Esophagus muscularis mucosa (tissue), 4 donors: ENCODE measurements at regions not wholly inside any gene's neighbourhood (a gene's known extent, or its start where the extent isn't known, plus 50 kb on each side); places are given as distances from the start of the nearest gene placed in this dataset.
"Not testable (repeated sequence)": the region's sequence is repeated elsewhere in the genome, so short reads cannot be mapped to it uniquely, and the experiment has no call there.

Source experiments
- DNase-seq: peaks from one replicate; pipeline ENCODE4 v3.0.0-alpha.2; 2017; ENCODE audit errors: extremely low spot score
- H3K27ac ChIP-seq, 4 donors: fragments of 200-600 bp; sonication (generic); replicated peaks in 1 of 4; 1 replicate in 3 of 4; 2 replicates in 1 of 4; pipeline ENCODE4 v1.5.1; 2016 to 2019; ENCODE audit warnings: mild to moderate bottlenecking in 1 of 4
- H3K27me3 ChIP-seq, 4 donors: fragments of 200-600 bp; sonication (generic); one replicate each; pipeline versions ENCODE4 v1.5.1 to v1.6.0; 2016 to 2019
- H3K36me3 ChIP-seq, 4 donors: fragments of 200-600 bp; sonication (generic); one replicate each; pipeline ENCODE4 v1.5.1; 2016 to 2019
- H3K4me1 ChIP-seq, 4 donors: fragments of 200-600 bp; sonication (generic); one replicate each; pipeline ENCODE4 v1.5.1; 2016 to 2019
- H3K4me3 ChIP-seq, 4 donors: fragments of 200-600 bp; sonication (generic); 1 replicate in 2 of 4; 2 replicates in 2 of 4; pipeline ENCODE4 v1.5.1; 2016 to 2019; ENCODE audit warnings: mild to moderate bottlenecking in 4 of 4, moderate library complexity in 1 of 4
- H3K9me3 ChIP-seq, 4 donors: fragments of 200-600 bp; sonication (generic); 1 replicate in 3 of 4; 2 replicates in 1 of 4; pipeline ENCODE4 v1.5.1; 2016 to 2019
- CTCF ChIP-seq, 3 experiments: fragments of 200-600 bp in 2 of 3; fragments of 450-650 bp in 1 of 3; sonication (generic) in 2 of 3; IDR thresholded peaks; one replicate each; pipeline ENCODE4 v1.5.1; 2017 to 2019; ENCODE audit warnings: antibody characterized with exemption in 3 of 3, mild to moderate bottlenecking in 2 of 3, moderate library complexity in 1 of 3
- EP300 ChIP-seq: sonication (generic); formaldehyde crosslinking; IDR thresholded peaks from one replicate; pipeline ENCODE4 v1.6.1; 2017; ENCODE audit warnings: antibody characterized with exemption
- POLR2A ChIP-seq: fragments of 450-650 bp; IDR thresholded peaks from one replicate; pipeline ENCODE4 v1.6.1; 2017; ENCODE audit warnings: antibody characterized with exemption, moderate library complexity, mild to moderate bottlenecking, low read depth
- POLR2AphosphoS5 ChIP-seq, 2 donors: sonication (generic); formaldehyde crosslinking; IDR thresholded peaks; one replicate each; pipeline ENCODE4 v1.6.1; 2017; ENCODE audit warnings: antibody characterized with exemption in 2 of 2
- WGBS: methylation state at CpG from one replicate; pipeline ENCODE4 v1.1.5; 2018; 5-methylcytosine and 5-hydroxymethylcytosine counted together
- intact Hi-C: fragments of 100-400 bp; cut with DNase I; formaldehyde crosslinking; loops from one replicate; pipeline ENCODE4 v1.15.1; 2023

DNA sequence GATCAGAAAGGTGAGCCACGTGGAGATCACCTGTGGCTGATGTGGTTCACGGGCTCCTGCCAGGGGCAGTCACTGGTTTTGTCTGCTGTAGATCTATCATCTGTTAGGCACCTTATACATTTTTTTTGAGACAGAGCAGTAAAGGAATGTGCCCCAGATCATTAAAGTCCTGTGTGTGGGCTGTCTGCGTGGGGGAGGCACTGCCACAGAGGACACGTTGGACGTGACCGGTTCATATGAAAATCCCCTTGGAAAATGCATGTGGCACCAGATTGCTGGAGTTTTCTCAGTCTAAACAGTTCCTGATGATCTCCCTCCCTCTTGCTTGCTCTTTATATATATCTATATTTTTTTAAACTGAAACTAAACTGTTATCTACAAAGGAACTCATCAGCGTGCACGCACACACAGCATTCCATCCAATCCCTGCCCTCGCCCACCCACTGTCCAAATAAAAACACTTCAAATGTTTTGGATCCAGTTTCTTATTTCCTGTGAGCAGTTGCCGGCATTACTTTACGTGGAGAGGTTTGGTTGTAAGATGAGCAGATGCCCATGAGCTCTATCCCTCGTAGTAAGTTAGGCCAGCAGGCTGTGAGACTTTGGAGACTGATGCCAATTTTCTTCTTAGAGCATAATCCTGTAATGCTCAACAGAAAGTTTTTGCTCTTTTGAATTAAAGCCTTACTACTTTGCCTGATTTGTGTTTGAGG lies 161.6 kb upstream of the EXOC2 start:
- no peak for DNase-seq
- Histone ChIP-seq H3K36me3 (no peaks in the 10 kb centered on the region), H3K27ac (no peak overlapping the region), H3K27me3 (no peaks in the 10 kb centered on the region), H3K9me3 (no peaks in the 10 kb centered on the region), H3K4me3 (no peak overlapping the region), H3K4me1 (peaks cover 0 to 7% (median 2%) of the 10 kb centered on the region in 4 donors)
- WGBS, result 54% methylated on average over 12 of the region's 12 CpGs
- TF ChIP-seq POLR2A, result no peak
- TF ChIP-seq POLR2AphosphoS5 (IDR thresholded peaks at IDR 0.05), result no peak
- no peak for TF ChIP-seq EP300
- no peak for TF ChIP-seq CTCF (IDR thresholded peaks at IDR 0.05)
- intact Hi-C loops, result no loop called here

GRCh38 chr6:852216-852615 lies 159.3 kb upstream of the EXOC2 start:
- H3K36me3 ChIP-seq, H3K4me1 ChIP-seq, intact Hi-C loops, H3K9me3 ChIP-seq, H3K27ac ChIP-seq, H3K4me3 ChIP-seq, DNase-seq, H3K27me3 ChIP-seq: not testable (repeated sequence)
- WGBS, result 91% methylated on average over 5 of the region's 5 CpGs

GRCh38 chr6:849075-849506 lies 156.2 kb upstream of the EXOC2 start:
- no peaks in the 10 kb centered on the region for H3K36me3 ChIP-seq

DNA sequence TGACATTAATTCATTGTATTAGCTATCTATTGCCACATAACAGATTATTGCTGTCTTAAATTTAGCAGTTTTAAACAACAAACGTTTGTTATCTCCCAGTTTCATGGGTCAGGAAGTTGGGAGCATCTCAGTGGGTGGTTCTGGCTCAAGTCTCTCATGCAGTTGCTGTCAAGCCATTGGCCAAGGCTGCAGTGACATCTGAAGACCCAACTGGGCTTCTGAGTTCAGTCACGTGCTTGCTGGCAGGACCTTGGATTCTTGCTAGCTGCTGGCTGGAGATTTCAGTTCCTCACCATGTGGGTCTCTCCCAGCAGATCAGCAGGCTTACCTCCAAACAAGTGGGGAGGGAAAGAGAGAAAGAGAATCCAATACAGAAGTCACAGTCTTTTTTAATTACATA lies 152.6 kb upstream of the EXOC2 start:
- H3K36me3 ChIP-seq, result no peaks in the 10 kb centered on the region
- no peak overlapping the region for H3K4me3 ChIP-seq
- WGBS, result 39% methylated on average over 2 of the region's 2 CpGs
- H3K27ac ChIP-seq, result no peak overlapping the region
- intact Hi-C loops, result no loop called here
- DNase-seq, result no peak
- no peaks in the 10 kb centered on the region for H3K27me3 ChIP-seq
- H3K9me3 ChIP-seq, result no peaks in the 10 kb centered on the region
- TF ChIP-seq CTCF (IDR thresholded peaks at IDR 0.05), result no peak
- no peak for TF ChIP-seq EP300
- no peak for TF ChIP-seq POLR2A
- TF ChIP-seq POLR2AphosphoS5 (IDR thresholded peaks at IDR 0.05), result no peak
- peaks cover 0 to 13% (median 10%) of the 10 kb centered on the region in 4 donors for H3K4me1 ChIP-seq

More at GRCh38 chr6:849075-849506, 156.2 kb upstream of the EXOC2 start:
- TF ChIP-seq EP300 (no peak), POLR2AphosphoS5 (IDR thresholded peaks at IDR 0.05) (no peak), POLR2A (no peak), CTCF (IDR thresholded peaks at IDR 0.05) (no peak)
- Histone ChIP-seq H3K9me3 (no peaks in the 10 kb centered on the region), H3K27ac (no peak overlapping the region), H3K4me1 (no peaks in the 10 kb centered on the region), H3K27me3 (no peaks in the 10 kb centered on the region), H3K4me3 (no peak overlapping the region)
- intact Hi-C loops, result no loop called here
- WGBS, result 89% methylated on average over 5 of the region's 5 CpGs
- no peak for DNase-seq

DNA sequence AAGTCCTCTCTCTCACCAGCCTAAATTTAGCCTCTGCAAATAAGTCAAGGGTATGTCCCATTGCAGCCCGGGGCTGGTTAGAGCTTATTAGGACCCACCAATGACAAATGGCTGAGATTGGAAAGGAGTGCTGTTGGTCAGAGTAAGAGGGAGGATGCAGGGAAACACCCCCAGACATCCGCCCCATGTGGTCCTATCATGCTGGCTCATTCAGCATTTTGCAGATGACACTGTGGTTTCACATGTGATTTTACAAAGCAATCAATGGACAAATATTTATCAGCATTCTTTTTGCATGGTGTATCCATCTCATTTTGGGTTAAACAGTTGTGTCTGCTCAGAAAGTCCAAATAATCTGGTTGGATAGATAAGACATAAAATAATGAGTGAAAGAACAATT lies 152.2 kb upstream of the EXOC2 start:
- Histone ChIP-seq H3K4me3 (no peak overlapping the region), H3K27me3 (no peaks in the 10 kb centered on the region), H3K9me3 (no peaks in the 10 kb centered on the region), H3K4me1 (peaks cover 0 to 13% (median 10%) of the 10 kb centered on the region in 4 donors), H3K36me3 (no peaks in the 10 kb centered on the region), H3K27ac (no peak overlapping the region)
- DNase-seq, result peak; percentile 86
- intact Hi-C loops, result no loop called here
- WGBS, result 83% methylated on average over 1 of the region's 2 CpGs
- no peak for TF ChIP-seq POLR2A
- no peak for TF ChIP-seq CTCF (IDR thresholded peaks at IDR 0.05)
- TF ChIP-seq EP300, result no peak
- no peak for TF ChIP-seq POLR2AphosphoS5 (IDR thresholded peaks at IDR 0.05)
